Natural killer cell treated with Interleukin-12 subunit alpha and Interleukin-12 subunit beta and Interleukin-15 and Interleukin-18, amount 100 ng/mL, for 72 hours (primary cell): ENCODE measurements at regions not wholly inside any gene's neighbourhood (a gene's known extent, or its start where the extent isn't known, plus 50 kb on each side); places are given as distances from the start of the nearest gene placed in this dataset.

Source experiments
- ATAC-seq, 2 donors: fragments of 150-1000 bp; cut with Tn5 transposase in 1 of 2; sonication (Bioruptor Pico), chemical (Tn5 transposase) in 1 of 2; 2 replicates each; pipeline ENCODE4 v1.10.0; 2021
- DNase-seq: peaks from one replicate; pipeline ENCODE4 v3.0.0; 2022; ENCODE audit warnings: low spot score
- H3K27ac Mint-ChIP-seq, 2 donors: 1 replicate in 1 of 2; 2 replicates in 1 of 2; pipeline ENCODE4 v1.8.0; 2022; ENCODE audit warnings: mixed read lengths in 2 of 2, mild to moderate bottlenecking in 1 of 2, moderate library complexity in 1 of 2
- H3K27me3 Mint-ChIP-seq, 2 donors: 1 replicate in 1 of 2; 2 replicates in 1 of 2; pipeline ENCODE4 v1.8.0; 2022; ENCODE audit warnings: mixed read lengths in 2 of 2
- H3K36me3 Mint-ChIP-seq: one replicate; pipeline ENCODE4 v1.8.0; 2022; ENCODE audit warnings: mixed read lengths
- H3K4me1 Mint-ChIP-seq, 2 donors: 1 replicate in 1 of 2; 2 replicates in 1 of 2; pipeline ENCODE4 v1.8.0; 2022; ENCODE audit warnings: low read depth in 2 of 2, mixed read lengths in 2 of 2, mild to moderate bottlenecking in 1 of 2
- H3K4me3 Mint-ChIP-seq: one replicate; pipeline ENCODE4 v1.8.0; 2022; ENCODE audit warnings: mixed read lengths
- H3K9me3 Mint-ChIP-seq: 2 replicates; pipeline ENCODE4 v1.8.0; 2022; ENCODE audit warnings: mixed read lengths

DNA sequence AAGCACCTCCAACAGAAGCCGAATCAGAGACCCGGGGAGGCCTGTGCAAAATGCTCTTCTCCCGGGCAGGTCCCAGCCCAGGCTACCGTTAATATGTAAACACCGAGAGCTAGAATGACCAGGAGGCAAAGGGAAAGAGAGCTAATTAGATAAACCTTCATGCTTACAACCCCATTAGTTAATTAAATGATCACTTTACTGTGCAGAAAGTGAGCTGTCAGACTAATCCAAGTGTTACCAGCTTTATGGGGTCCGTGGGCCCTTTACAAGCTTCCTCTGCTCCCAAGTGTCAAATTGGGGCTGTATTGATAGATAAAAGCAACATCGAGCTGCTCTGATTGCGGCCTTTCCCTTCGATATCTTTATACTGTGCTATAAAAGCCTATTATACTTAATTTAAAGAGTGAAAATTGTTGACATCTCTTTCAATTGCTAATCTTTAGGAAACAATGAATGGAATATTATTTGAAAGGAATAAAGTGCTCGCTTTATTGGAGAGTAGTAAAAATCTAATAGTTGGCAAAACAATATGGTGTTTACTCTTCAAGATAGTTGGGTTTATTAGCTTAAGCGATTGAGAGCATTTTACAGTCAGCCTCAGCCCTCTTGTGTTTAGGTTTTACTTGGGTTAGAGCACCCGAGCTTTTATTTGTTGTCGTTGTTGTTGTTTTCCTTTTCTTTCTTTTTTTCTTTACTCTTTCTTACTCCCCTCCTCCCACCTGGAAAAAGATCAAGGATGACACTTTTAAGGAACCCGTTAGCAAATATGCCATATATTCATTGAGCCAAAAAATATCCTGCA is 189.3 kb upstream of the GPR12 start:
- Mint-ChIP-seq H3K27me3 (peaks cover 0 to 6% of the 10 kb centered on the region in 2 donors), H3K36me3 (no peaks in the 10 kb centered on the region), H3K4me3 (no peak overlapping the region), H3K9me3 (no peaks in the 10 kb centered on the region), H3K27ac (no peak overlapping the region), H3K4me1 (no peaks in the 10 kb centered on the region)
- no peak for DNase-seq
- ATAC-seq = no peak

DNA sequence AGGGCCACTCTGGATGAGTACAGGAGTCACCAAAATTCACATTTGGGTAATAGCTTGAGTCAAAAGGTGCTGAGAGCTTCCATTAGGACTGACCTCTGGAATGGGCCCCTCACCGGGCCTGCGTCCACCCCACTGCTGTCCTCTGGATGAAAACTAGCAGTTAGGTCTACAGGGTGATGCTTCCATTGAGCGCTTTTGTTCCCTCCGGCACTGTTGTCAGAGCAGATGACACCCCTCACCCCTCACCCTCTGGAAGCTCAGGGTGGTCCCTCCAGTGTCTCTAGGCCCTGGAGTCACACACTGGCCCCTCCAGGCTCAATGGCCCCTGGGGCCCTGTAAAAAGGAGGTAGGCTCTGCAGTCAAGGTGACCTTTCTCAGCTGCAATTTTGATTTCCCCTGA is 187.8 kb upstream of the GPR12 start:
- no peaks in the 10 kb centered on the region for H3K36me3 Mint-ChIP-seq
- H3K4me3 Mint-ChIP-seq = no peak overlapping the region

GRCh38 chr13:26946684-26947343 is 186.2 kb upstream of the GPR12 start:
- no peak for DNase-seq
- no peaks in the 10 kb centered on the region for H3K36me3 Mint-ChIP-seq
- peaks cover 0 to 7% of the 10 kb centered on the region in 2 donors for H3K4me1 Mint-ChIP-seq
- H3K9me3 Mint-ChIP-seq = no peaks in the 10 kb centered on the region
- peak; percentile 60 to 77 for ATAC-seq
- no peak overlapping the region for H3K27ac Mint-ChIP-seq
- H3K27me3 Mint-ChIP-seq = peaks cover 0 to 12% of the 10 kb centered on the region in 2 donors
- H3K4me3 Mint-ChIP-seq = no peak overlapping the region

More for the DNA sequence above, 187.8 kb upstream of the GPR12 start:
- Mint-ChIP-seq H3K27me3 (peaks cover 0 to 10% of the 10 kb centered on the region in 2 donors), H3K4me1 (no peaks in the 10 kb centered on the region), H3K27ac (no peak overlapping the region), H3K9me3 (no peaks in the 10 kb centered on the region)
- ATAC-seq (peak in 1 of 2 donors; percentile 8), DNase-seq (no peak)

DNA sequence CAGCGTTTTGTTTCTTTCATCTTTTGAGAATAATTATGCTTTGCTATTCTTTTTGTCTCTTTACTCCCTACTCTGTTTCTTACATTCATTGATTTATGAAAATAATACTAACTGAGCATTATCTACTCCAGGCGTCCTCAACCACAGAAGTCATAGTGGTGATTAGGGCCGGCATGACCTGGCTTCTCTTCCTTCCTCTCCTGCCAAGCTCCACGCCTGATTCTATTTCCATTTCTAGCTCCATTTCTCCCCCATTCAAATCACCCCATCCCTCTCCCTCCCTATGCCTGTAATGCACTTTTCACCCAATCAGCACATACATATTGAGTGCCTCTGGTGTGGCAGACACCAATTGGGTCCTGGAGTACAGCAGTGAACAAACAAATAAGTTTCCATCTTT is 183.2 kb upstream of the GPR12 start:
- Mint-ChIP-seq H3K9me3 (no peaks in the 10 kb centered on the region), H3K27me3 (peaks cover 0 to 12% of the 10 kb centered on the region in 2 donors), H3K27ac (no peak overlapping the region), H3K4me1 (peaks cover 3 to 13% of the 10 kb centered on the region in 2 donors), H3K4me3 (no peak overlapping the region), H3K36me3 (no peaks in the 10 kb centered on the region)
- DNase-seq (no peak), ATAC-seq (no peak)

DNA sequence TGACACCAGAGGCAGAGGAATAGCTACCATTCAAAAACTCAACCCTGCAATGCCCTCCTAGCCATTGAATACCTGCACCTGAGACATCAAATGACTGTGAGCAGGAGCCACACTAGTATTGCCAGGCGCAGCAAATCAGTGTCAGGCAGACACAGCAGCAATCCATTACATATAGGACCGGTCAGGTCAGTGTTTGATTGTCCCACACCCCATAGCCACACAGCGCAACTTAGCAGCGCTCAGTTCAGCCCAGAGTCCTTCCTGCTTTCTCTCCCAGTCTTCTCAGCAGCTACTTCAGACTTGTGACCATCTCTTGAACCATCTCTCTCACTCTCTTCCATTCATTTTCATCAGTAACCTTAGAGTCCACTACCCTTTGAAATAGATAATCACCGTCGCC is 181.6 kb upstream of the GPR12 start:
- ATAC-seq (peak; percentile 2 to 17), DNase-seq (no peak)
- H3K27ac Mint-ChIP-seq = no peak overlapping the region
- H3K4me1 Mint-ChIP-seq = peaks cover 3 to 13% of the 10 kb centered on the region in 2 donors
- no peak overlapping the region for H3K4me3 Mint-ChIP-seq
- no peaks in the 10 kb centered on the region for H3K9me3 Mint-ChIP-seq
- H3K27me3 Mint-ChIP-seq = peaks cover 0 to 12% of the 10 kb centered on the region in 2 donors
- no peaks in the 10 kb centered on the region for H3K36me3 Mint-ChIP-seq

- no peaks in the 10 kb centered on the region for H3K36me3 Mint-ChIP-seq
- ATAC-seq = peak; percentile 76 to 94
- H3K4me1 Mint-ChIP-seq = peaks cover 3 to 13% of the 10 kb centered on the region in 2 donors
- H3K9me3 Mint-ChIP-seq = no peaks in the 10 kb centered on the region
- H3K27ac Mint-ChIP-seq = no peak overlapping the region
- DNase-seq = no peak
- peaks cover 0 to 12% of the 10 kb centered on the region in 2 donors for H3K27me3 Mint-ChIP-seq
- H3K4me3 Mint-ChIP-seq = no peak overlapping the region
These were observed 181.0 kb upstream of the GPR12 start for GRCh38 chr13:26941345-26942174.

- no peaks in the 10 kb centered on the region for H3K36me3 Mint-ChIP-seq
- no peak overlapping the region for H3K27ac Mint-ChIP-seq
- H3K4me1 Mint-ChIP-seq = peaks cover 0 to 4% of the 10 kb centered on the region in 2 donors
- H3K27me3 Mint-ChIP-seq = peaks cover 0 to 5% of the 10 kb centered on the region in 2 donors
- H3K4me3 Mint-ChIP-seq = no peak overlapping the region
- H3K9me3 Mint-ChIP-seq = no peaks in the 10 kb centered on the region
- ATAC-seq = no peak
- no peak for DNase-seq
These were observed 173.5 kb upstream of the GPR12 start for GRCh38 chr13:26934096-26934495.

DNA sequence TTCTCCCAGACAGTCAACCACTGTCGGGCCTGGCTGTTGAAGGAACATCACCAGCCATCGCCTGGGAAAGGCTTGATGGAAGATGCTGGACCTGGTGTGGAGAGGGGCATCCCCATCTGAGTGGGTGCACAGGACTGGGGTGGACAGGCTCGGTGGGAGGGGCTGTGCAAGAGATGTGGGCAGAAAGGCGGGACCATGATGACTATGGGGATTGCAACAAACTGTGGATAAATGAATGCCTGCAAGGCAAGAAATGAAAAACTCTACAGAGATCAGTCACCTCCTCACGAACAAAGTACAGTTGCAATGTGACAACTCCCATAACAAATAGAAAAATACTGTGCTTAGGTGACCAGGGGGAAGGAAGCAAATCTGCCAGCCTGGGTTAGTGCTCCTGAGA is 171.9 kb upstream of the GPR12 start:
- H3K4me1 Mint-ChIP-seq = peaks cover 0 to 4% of the 10 kb centered on the region in 2 donors
- H3K27me3 Mint-ChIP-seq = peaks cover 5 to 11% of the 10 kb centered on the region in 2 donors
- no peak for DNase-seq
- no peak overlapping the region for H3K4me3 Mint-ChIP-seq
- H3K36me3 Mint-ChIP-seq = no peaks in the 10 kb centered on the region
- peak in 1 of 2 donors; percentile 30 for ATAC-seq
- no peaks in the 10 kb centered on the region for H3K9me3 Mint-ChIP-seq
- H3K27ac Mint-ChIP-seq = no peak overlapping the region

DNA sequence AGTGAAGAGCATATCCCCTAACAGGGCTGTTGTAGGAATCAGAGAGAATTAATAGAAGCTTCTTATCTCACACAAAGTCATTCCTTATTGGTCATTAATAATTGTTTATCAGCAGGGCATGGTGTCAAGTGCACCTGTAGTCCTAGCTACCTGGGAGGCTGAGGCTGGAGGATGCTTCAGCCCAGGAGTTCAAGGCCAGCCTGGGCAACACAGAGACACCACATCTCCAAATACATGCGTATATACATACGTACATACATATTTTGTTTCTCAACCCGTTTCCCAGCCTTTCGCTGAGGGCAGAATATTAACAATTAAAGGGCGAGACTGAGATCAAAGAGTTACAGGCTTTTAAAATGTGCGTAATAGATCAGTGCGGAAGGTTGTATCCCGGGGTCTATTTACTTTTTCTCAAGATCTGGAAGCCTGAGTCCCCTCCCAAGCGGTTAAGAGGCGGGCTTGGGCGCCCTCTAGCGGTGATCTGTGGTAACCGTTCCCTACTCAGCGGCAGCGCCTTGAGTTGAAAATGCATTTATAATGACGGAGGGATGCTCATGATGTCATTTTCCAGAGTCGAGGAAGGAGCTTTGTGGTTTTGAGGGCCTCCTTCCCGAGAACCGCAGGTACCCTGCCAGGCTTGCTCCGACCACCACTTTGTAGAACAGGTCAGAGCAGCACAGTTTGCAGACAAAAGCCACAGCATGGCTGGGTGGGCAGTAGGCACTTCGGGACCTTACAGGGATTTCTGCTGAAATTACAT is 169.6 kb upstream of the GPR12 start:
- no peak overlapping the region for H3K27ac Mint-ChIP-seq
- no peak overlapping the region for H3K4me3 Mint-ChIP-seq
- H3K36me3 Mint-ChIP-seq = no peaks in the 10 kb centered on the region
- peak; percentile 83 for DNase-seq
- H3K4me1 Mint-ChIP-seq = peaks cover 0 to 4% of the 10 kb centered on the region in 2 donors
- peaks cover 9 to 24% of the 10 kb centered on the region in 2 donors for H3K27me3 Mint-ChIP-seq
- peak; percentile 61 to 65 for ATAC-seq
- H3K9me3 Mint-ChIP-seq = no peaks in the 10 kb centered on the region

DNA sequence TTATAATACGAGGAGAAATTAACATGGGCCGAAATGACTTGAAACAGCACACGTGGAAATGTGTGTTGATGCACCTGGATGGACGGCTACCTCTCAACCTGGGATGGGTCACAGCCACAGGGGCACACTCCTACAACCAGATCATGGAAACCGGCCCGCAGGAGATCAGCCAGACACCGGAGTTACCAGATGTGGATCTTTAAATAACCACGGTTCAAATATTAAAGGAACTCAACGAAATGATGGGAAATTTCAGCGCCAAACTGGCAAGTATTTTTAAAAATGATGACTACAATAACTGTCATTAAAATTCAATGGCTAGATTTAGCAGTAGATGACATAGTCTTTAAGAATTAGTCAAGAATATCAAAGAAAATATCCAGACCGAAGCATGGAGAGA is 166.9 kb upstream of the GPR12 start:
- H3K4me1 Mint-ChIP-seq = peaks cover 0 to 4% of the 10 kb centered on the region in 2 donors
- H3K9me3 Mint-ChIP-seq = no peaks in the 10 kb centered on the region
- H3K27me3 Mint-ChIP-seq = peaks cover 18 to 44% of the 10 kb centered on the region in 2 donors
- no peak overlapping the region for H3K4me3 Mint-ChIP-seq
- no peak overlapping the region for H3K27ac Mint-ChIP-seq
- ATAC-seq = no peak
- no peaks in the 10 kb centered on the region for H3K36me3 Mint-ChIP-seq
- DNase-seq = no peak

DNA sequence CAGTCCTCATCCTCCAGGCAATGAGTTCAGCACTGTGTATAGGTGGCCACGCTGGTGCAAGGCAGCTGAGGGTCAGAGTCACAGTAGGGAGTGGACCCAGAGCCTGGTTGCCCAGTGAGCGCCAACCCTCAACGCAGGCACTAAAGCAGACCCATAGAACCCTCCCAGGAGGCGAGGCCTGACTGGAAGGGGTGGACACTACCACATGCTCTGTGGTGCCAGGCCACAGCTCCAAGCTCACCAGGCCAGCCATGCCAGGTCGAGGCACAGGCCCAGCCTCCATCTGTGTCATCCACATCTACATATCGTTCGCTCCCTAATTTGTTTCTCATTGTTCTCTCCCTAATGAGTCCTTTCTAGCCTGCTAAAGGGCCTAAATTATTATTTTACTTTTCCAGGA is 165.8 kb upstream of the GPR12 start:
- no peaks in the 10 kb centered on the region for H3K36me3 Mint-ChIP-seq
- ATAC-seq (no peak), DNase-seq (no peak)
- no peak overlapping the region for H3K4me3 Mint-ChIP-seq
- H3K9me3 Mint-ChIP-seq = no peaks in the 10 kb centered on the region
- H3K4me1 Mint-ChIP-seq = peaks cover 0 to 4% of the 10 kb centered on the region in 2 donors
- H3K27ac Mint-ChIP-seq = no peak overlapping the region
- H3K27me3 Mint-ChIP-seq = peaks cover 18 to 51% of the 10 kb centered on the region in 2 donors

DNA sequence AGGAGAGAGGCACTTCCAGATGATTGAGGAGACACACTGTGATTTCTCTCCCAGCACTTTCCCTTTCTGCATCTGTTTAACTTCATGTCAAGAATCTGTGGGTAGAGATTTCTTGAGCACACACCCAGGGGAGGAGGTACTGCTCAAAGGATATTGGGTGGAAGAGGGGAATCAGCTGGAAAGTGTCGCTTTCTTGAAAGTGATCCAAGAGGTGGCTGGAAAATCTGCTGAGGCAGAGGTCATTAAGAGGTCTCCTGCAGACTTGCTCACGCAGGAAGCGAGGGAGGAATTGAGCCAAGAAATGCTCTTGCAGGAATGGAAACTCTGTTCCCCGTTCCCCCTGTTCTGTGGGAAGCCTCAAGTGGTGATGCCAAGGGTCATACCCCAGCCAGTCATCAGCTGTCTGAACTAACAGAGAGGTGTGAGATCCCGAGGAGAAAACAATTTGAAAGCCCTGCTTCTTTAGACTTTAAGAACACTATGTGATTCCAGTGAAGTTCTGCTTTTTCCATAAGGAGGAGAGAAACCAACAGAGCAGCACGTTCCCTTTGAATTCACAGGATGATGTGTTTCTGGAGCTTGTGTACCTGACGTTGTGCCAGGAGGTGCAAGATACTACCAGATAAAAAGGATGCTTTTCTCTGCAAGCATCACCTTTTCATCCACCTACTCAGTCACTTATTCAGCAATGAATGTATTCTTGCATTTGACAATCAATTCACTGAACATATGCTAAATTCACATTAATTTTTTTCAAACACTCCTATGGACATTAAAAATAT is 163.4 kb upstream of the GPR12 start:
- DNase-seq = no peak
- H3K9me3 Mint-ChIP-seq = no peaks in the 10 kb centered on the region

More for the DNA sequence above, 163.4 kb upstream of the GPR12 start:
- Mint-ChIP-seq H3K4me1 (no peaks in the 10 kb centered on the region), H3K27me3 (peaks cover 25 to 49% of the 10 kb centered on the region in 2 donors), H3K27ac (no peak overlapping the region), H3K36me3 (no peaks in the 10 kb centered on the region), H3K4me3 (no peak overlapping the region)
- no peak for ATAC-seq
